ENCODE measurements at regions not wholly inside any gene's neighbourhood (a gene's known extent, or its start where the extent isn't known, plus 50 kb on each side); places are given as distances from the start of the nearest gene placed in this dataset.

- no peak overlapping the region for H2AFZ ChIP-seq (ENCODE audit: low read length)
- no peaks in the 10 kb centered on the region for H3K4me1 ChIP-seq (replicated peaks in 1 of 4; ENCODE audit: control insufficient read depth in 3 of 4, insufficient read depth in 4 of 4, low read length in 3 of 4)
- H3K79me1 ChIP-seq (ENCODE audit: low read depth, low read length): no peaks in the 10 kb centered on the region
- no peak overlapping the region for H2BK15ac ChIP-seq (ENCODE audit: low read length)
- H3K14ac ChIP-seq (ENCODE audit: insufficient read length): no peak overlapping the region
- H3K27ac ChIP-seq (ENCODE audit: low read depth, low read length): no peak overlapping the region
- H3K23ac ChIP-seq (ENCODE audit: insufficient read length): no peak overlapping the region
- WGBS, 2 experiments (ENCODE audit: extremely low coverage in 1 of 2, insufficient coverage in 1 of 2, insufficient read length in 1 of 2, insufficient replicate concordance in 2 of 2, low coverage in 1 of 2, low lambda C conversion rate in 2 of 2, missing lambda C conversion rate in 1 of 2): 92% methylated on average over 4 of the region's 4 CpGs; no CpG with 5 or more reads in 1 of the 2 experiments
- no peaks in the 10 kb centered on the region for H3K23me2 ChIP-seq (ENCODE audit: low read depth, low read length)
- H4K8ac ChIP-seq (ENCODE audit: extremely low read depth, insufficient read depth, low read length): no peak overlapping the region
- H3K4me2 ChIP-seq (ENCODE audit: insufficient read depth in 1 of 2, low read depth in 2 of 2, low read length in 2 of 2): no peak overlapping the region
- DNase-seq (ENCODE audit: low read depth in 1 of 2, low spot score in 2 of 2): no peak
- no peak for FAIRE-seq
- no peak overlapping the region for H2AK5ac ChIP-seq (ENCODE audit: low read depth, low read length)
- no peak overlapping the region for H2BK5ac ChIP-seq (ENCODE audit: low read depth, low read length)
- H4K20me1 ChIP-seq (replicated peaks in 1 of 2; ENCODE audit: control insufficient read depth in 1 of 2, insufficient read depth in 2 of 2, low read length in 2 of 2): no peaks in the 10 kb centered on the region
- H4K5ac ChIP-seq (ENCODE audit: insufficient read length, low read depth, low read length): no peak overlapping the region
- no peak overlapping the region for H2BK12ac ChIP-seq (ENCODE audit: low read depth, low read length)
- H2BK120ac ChIP-seq (replicated peaks; ENCODE audit: low read depth, low read length): no peak overlapping the region
- no peaks in the 10 kb centered on the region for H3K79me2 ChIP-seq (ENCODE audit: control insufficient read depth in 1 of 2, insufficient read depth in 2 of 2, low read length in 2 of 2)
- no peak overlapping the region for H2BK20ac ChIP-seq (ENCODE audit: low read length)
- no peak overlapping the region for H3K4ac ChIP-seq (replicated peaks; ENCODE audit: insufficient read length, low read depth, low read length)
- H3K27me3 ChIP-seq (replicated peaks in 1 of 4; ENCODE audit: control insufficient read depth in 3 of 4, extremely low read depth in 1 of 4, insufficient read depth in 3 of 4, low read length in 3 of 4): no peaks in the 10 kb centered on the region
- TF ChIP-seq RNF2 (IDR thresholded peaks at IDR 0.05; ENCODE audit: borderline replicate concordance, low read depth, low read length, missing control alignments, poor library complexity, severe bottlenecking) (no peak), CBX8 (IDR thresholded peaks at IDR 0.05; ENCODE audit: borderline replicate concordance, low read depth, low read length) (no peak), CEBPB (IDR thresholded peaks at IDR 0.05; ENCODE audit: low read depth, low read length) (no peak), EZH2 (IDR thresholded peaks at IDR 0.05; ENCODE audit: low read depth, low read length, severe bottlenecking) (no peak), JUN (IDR thresholded peaks at IDR 0.05; ENCODE audit: low read depth, low read length) (no peak), RAD21 (IDR thresholded peaks at IDR 0.05 in 1 of 2, conservative IDR thresholded peaks at IDR 0.05 in 1 of 2; ENCODE audit: low read depth in 2 of 2, low read length in 2 of 2) (no peak)
- H3K56ac ChIP-seq (replicated peaks; ENCODE audit: insufficient read length, low read depth, low read length): no peak overlapping the region
- H3K9me3 ChIP-seq (ENCODE audit: insufficient read depth in 2 of 2, low read depth in 1 of 2, low read length in 1 of 2): no peaks in the 10 kb centered on the region
- no peak overlapping the region for H3K4me3 ChIP-seq (ENCODE audit: extremely low read depth in 1 of 4, insufficient read depth in 2 of 4, low read depth in 3 of 4, low read length in 4 of 4)
- CTCF ChIA-PET (ENCODE audit: partially characterized antibody): interaction anchor here (0.9 kb wide), 1 partner anchor 380 kb away, joined by 3 read pairs; no protein-coding TSS in a partner anchor
- no peaks in the 10 kb centered on the region for H3K36me3 ChIP-seq (ENCODE audit: control insufficient read depth in 2 of 4, insufficient read depth in 4 of 4, low read length in 3 of 4)
- no peak overlapping the region for H4K91ac ChIP-seq (replicated peaks; ENCODE audit: insufficient read length, low read length)
- H3K9ac ChIP-seq (replicated peaks in 1 of 4; ENCODE audit: extremely low read depth in 1 of 4, low read depth in 3 of 4, low read length in 3 of 4): no peak overlapping the region
- POLR2A ChIA-PET (ENCODE audit: partially characterized antibody): no interaction called here
- no peak overlapping the region for H3K18ac ChIP-seq (ENCODE audit: extremely low read depth, low read length)
Observed at GRCh38 chr18:24868760-24869237, 408.4 kb downstream of the HRH4 start.
